GM18498 (cell line): ENCODE measurements at regions not wholly inside any gene's neighbourhood (a gene's known extent, or its start where the extent isn't known, plus 50 kb on each side); places are given as distances from the start of the nearest gene placed in this dataset.
"Not testable (repeated sequence)": the region's sequence is repeated elsewhere in the genome, so short reads cannot be mapped to it uniquely, and the experiment has no call there.

Experiments used
- ATAC-seq: cut with Tn5 transposase; IDR thresholded peaks from one replicate; pipeline ENCODE4 v1.9.1; 2021; ENCODE audit warnings: mild to moderate bottlenecking, moderate library complexity; ENCODE audit not compliant: unreplicated experiment

- no peak for ATAC-seq
Observed at GRCh38 chr4:148684638-148685037, 242.4 kb upstream of the NR3C2 start.

GRCh38 chr4:148680884-148681283 lies 238.7 kb upstream of the NR3C2 start:
- no peak for ATAC-seq

- no peak for ATAC-seq
Observed at GRCh38 chr4:148676344-148676743, 234.1 kb upstream of the NR3C2 start.

GRCh38 chr4:148674876-148675275 lies 232.7 kb upstream of the NR3C2 start:
- no peak for ATAC-seq

- no peak for ATAC-seq
Observed at GRCh38 chr4:148664636-148665035, 222.4 kb upstream of the NR3C2 start.

GRCh38 chr4:148654131-148654530 lies 211.9 kb upstream of the NR3C2 start:
- ATAC-seq = no peak

GRCh38 chr4:148653681-148654080 lies 211.5 kb upstream of the NR3C2 start:
- ATAC-seq = no peak

GRCh38 chr4:148651991-148652390 lies 209.8 kb upstream of the NR3C2 start:
- no peak for ATAC-seq

- ATAC-seq = no peak
Observed at GRCh38 chr4:148649652-148650331, 207.6 kb upstream of the NR3C2 start.

- no peak for ATAC-seq
Observed at GRCh38 chr4:148643851-148644250, 201.6 kb upstream of the NR3C2 start.

GRCh38 chr4:148642907-148643306 lies 200.7 kb upstream of the NR3C2 start:
- ATAC-seq = no peak

GRCh38 chr4:148638079-148638478 lies 195.9 kb upstream of the NR3C2 start:
- ATAC-seq = not testable (repeated sequence)

- not testable (repeated sequence) for ATAC-seq
Observed at GRCh38 chr4:148637453-148637852, 195.2 kb upstream of the NR3C2 start.

- no peak for ATAC-seq
Observed at GRCh38 chr4:148634476-148634875, 192.3 kb upstream of the NR3C2 start.

- no peak for ATAC-seq
Observed at GRCh38 chr4:148633720-148634119, 191.5 kb upstream of the NR3C2 start.

GRCh38 chr4:148632476-148632875 lies 190.3 kb upstream of the NR3C2 start:
- no peak for ATAC-seq

GRCh38 chr4:148630051-148630450 lies 187.8 kb upstream of the NR3C2 start:
- no peak for ATAC-seq

GRCh38 chr4:148618856-148619255 lies 176.6 kb upstream of the NR3C2 start:
- no peak for ATAC-seq

- ATAC-seq = no peak
Observed at GRCh38 chr4:148608968-148609367, 166.8 kb upstream of the NR3C2 start.

- not testable (repeated sequence) for ATAC-seq
Observed at GRCh38 chr4:148598418-148599207, 156.4 kb upstream of the NR3C2 start.

- ATAC-seq = no peak
Observed at GRCh38 chr4:148589182-148589581, 147.0 kb upstream of the NR3C2 start.

- no peak for ATAC-seq
Observed at GRCh38 chr4:148575577-148575976, 133.4 kb upstream of the NR3C2 start.
